ENCODE measurements at regions not wholly inside any gene's neighbourhood (a gene's known extent, or its start where the extent isn't known, plus 50 kb on each side); places are given as distances from the start of the nearest gene placed in this dataset.

DNA sequence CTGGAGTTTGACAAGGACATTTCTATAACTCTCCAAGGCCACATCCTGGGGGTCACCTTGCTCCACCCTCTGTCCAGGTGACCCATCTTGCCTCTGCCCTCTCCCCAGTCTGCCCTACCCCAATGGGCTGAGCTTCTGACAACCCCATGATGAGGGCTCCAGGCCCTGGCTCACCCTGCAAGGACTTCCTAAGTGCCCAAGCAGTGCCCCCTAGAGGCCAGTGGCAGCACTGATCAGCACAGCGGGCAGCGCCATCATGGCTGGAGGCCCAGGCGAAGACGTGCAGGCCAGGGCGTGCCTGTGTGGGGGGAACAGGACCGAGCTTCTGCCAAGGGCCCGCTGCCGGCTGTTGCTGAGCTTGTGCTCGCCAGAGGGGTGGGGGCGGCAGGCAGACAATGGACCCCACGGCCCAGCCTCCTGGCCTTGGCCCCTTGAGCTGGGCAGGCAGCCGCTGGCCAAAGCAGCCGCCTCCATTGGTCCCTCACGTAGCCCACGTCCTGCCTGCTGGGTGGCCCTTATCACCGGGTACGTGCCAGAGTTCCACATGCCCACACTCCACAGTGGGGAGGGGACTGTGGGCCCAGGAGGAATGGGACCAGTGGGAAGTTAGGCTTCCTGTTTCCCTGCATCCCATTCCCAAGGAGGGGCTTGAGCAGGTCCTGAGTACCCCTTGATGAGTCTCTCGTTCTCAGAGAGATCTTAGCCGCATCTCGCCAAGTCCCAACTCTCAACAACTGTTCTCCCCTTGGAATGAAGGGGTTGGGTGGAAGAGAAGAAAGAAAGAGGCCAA, 64.3 kb downstream of the MRPL14 start:
- no peak for DNase-seq

GRCh38 chr6:44062105-44062770, 65.0 kb downstream of the MRPL14 start:
- no peak for DNase-seq

DNA sequence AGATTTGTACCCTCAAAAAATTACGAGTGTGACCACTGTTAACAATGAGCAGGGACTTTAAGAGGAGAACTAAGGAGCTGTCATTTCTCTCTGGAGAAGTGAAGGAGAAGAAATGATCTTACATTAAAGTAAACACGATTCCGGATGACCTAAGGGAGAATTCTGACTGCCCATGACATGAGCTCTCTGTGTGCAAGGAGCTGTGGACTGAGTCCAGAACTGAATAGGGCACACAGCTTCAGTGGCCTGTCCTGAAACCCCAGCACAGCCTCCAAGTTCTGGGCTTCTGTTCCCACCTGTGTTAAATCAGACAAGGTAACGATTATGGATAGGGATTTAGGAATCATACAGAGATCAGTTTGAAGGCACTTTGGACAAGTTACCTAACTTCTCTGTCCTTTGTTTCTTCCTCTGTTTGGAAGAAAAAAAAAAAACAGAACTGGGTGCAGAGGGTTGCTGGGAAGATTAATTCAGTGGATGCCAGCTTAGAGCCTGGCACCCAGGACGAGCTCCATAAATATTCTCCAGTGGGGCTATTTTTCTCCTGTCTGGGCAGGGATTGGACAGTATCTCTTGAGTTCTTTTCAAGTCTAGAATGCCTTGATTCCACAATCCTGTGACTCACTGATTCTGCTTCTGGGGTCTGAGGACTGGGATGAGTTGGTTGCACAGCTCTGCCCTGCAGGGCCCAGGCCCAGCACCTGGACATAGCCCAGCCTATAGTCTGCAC, 65.7 kb downstream of the MRPL14 start:
- no peak for DNase-seq

DNA sequence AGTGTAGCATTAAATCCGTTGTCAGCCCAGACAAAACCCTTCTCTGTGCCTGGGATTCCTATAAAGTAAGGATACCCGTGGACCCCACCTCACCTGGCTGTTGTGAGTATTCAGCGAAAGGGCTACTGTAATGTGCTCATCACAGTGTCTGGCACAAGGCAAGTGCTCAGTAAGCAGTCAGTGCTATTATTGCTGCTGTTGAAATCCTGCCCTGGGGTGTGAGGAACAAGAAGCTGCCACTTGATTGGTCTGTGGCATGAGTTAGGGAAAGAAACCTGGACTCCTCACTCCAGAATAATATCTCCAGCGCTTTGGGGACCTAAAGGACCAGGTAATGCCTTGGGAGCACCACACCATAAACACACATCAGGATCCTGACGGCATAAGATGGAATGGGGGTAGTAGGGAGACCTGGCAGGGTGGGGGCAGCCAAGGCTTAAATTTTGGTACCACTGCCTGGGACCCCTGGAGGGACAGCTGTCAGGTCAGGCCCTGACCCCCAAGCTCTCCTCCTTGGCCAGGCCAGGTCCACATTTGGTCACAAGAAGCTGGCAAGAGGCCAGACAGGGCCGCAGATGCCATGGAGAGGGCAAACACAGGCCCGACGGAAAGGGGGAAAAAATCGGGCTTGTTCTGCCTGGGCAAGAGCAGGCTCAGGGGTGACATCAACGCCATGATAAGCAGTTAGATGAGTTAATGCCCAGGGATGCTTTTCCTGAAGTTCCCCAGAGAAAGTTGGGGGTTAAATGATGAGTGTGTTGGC, 66.5 kb downstream of the MRPL14 start:
- no peak for DNase-seq

GRCh38 chr6:44059359-44060346, 67.6 kb downstream of the MRPL14 start:
- no peak for DNase-seq

DNA sequence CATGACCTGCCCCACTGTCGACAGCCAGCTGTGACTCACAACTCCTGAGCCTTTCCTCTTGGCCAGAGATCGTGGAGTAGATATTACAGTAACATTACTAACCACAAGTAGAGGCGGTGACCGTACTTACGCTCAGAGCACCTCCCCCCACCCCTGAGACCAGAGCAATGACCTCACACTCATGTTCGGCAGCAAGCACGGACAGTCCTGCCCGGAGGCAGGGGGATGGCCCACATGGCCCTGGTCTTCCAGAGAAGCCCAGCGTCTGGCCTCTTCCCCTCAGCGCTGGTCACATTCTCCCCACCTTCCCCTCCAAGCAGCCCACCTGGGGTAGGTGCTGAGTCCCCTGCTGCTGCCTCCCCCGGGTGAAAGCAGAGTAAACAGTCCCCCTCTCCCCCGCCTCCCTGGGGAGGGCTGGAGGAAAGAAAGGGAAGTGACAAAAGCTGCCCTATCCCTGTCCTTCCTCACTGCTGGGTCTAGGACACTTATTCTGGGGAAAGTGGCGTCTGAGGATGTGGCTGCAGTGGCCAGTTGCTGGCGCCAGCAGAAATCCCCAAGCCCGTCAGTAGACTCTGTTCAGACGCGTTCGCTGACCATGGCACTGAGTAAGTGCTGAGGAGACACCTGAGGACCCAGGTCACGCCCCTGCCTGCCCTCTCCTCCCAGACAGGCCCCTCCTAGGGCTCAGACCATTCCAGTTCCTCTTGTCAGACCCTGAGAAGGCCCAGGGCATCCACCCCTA, 68.5 kb downstream of the MRPL14 start:
- no peak for DNase-seq

DNA sequence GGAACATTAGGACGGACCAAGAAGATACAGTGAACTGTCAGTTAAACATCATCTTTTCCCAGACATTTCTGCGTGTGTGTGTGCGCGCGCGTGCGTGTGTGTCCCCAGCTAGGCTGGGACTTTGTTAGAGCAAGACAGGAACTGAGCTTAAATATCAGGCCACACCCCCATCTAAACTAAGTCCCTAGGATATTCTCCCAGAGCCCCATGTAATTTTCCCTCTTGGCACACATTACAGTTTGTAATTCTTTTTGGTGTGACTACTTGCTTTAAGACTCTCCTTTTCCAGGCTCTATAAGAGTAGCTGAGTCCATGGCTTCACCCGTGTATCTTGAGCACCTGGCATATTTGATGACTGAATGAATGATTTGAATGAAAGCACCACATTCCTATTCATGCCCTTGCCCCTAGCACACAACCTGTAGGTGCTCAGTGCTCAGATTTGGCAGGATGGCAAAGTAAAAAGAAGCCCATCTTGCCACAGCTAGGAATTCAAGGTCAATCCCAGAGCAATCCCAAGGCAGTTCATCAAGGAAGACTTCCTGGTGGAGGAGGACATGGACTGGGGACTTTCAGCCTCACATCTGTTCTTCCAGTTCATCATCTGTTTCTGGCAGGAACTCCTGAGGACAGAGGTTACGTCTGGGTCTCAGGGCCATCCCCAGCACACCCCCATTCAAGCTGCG, 69.2 kb downstream of the MRPL14 start:
- no peak for DNase-seq

- no peak for DNase-seq
Measured at GRCh38 chr6:44057238-44057930, 69.9 kb downstream of the MRPL14 start.

GRCh38 chr6:44056392-44057237, 70.6 kb downstream of the MRPL14 start:
- DNase-seq: no peak

GRCh38 chr6:44054721-44055559, 72.3 kb downstream of the MRPL14 start:
- no peak for DNase-seq

GRCh38 chr6:44053760-44054556, 73.3 kb downstream of the MRPL14 start:
- no peak for DNase-seq

DNA sequence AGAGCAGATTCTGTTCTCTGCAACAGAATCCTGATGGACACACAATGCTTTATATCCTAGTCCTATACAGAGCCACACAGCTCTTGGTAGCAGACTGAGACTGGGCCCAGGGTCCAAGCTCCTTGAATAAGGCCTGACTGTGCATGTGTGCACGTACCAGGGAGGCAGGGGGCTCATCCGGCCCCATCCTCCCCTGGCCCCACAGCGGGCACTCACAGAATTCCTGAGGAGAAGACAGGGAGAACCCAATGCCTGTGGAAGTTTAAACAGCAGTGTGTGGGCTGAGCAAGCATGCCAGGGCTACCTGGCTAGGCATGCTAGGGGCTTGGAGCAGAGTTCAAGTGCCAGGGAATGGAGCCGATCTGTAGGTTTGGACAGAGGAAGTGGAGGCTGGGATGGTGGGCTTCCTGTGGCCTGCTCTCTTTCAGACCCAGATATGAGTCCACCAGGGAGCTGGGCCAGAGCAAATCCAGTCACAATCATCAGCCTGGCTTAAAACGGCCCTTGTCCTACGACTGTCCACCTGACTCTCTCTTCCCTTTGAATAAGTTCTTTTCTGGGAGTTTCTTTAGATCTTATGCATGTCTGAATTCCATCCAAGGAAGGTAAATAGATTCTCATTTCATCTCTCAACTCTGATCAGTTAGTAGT, 74.0 kb downstream of the MRPL14 start:
- DNase-seq: no peak

- no peak for DNase-seq
Measured at GRCh38 chr6:44052419-44053023, 74.7 kb downstream of the MRPL14 start.

DNA sequence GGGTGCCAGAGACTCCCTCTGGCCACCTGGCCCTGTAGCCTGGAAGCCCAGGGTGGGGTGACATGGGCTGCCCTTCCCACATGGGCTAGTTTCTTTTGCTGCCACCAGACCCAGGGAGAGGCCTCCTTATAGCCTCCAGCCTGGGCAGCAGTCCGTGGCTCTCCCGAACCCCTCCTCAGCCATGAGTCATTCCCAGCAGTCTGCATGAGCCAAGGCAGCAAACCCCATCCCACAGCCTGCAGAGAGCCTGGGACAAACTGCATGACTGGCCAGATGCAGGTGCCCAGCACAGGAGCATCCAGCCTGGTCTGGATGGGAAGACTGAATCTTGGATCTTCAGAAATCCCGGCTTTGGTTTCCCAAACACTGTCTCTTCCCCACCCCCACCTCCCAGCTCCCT, 75.7 kb downstream of the MRPL14 start:
- DNase-seq: no peak

DNA sequence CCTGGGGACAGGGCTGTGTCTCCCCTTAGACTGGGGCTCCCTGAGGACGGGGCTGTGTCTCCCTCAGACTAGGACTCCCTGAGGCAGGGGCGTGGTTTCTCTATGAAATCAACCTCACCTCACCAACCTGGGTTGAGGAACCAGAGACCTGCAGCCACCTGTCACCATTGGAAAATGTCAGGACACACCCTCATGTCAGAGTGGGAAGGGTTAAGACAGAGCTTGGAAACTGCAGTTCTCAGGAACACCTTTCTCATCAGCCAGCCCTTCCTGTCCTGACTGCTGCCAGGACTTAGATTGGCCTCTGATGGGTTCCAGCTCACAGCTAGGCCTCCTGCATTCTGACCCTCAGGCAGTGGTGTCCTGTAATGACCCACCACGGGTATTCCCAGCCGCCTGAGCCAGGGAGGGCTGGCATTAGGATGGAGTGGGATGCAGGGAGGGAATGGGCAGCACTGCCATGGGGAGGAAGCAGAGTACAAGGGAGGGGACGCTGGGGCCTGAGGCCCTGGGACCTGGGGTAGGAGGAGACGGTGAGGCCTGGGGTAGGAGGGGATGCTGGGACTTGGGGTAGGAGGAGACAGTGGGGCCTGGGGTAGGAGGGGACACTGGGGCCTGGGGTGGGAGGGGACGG, 76.3 kb downstream of the MRPL14 start:
- no peak for DNase-seq
